CD4-positive, alpha-beta T cell treated with Interferon alpha-2 for 1 hour (primary cell): ENCODE measurements at regions not wholly inside any gene's neighbourhood (a gene's known extent, or its start where the extent isn't known, plus 50 kb on each side); places are given as distances from the start of the nearest gene placed in this dataset.
A peak's percentile ranks its signal among the peaks of the same experiment; 100 is the strongest.

ENCODE experiments used
- DNase-seq, 2 donors: peaks; one replicate each; pipeline ENCODE4 v3.0.0-alpha.2; 2020 to 2022

- no peak for DNase-seq
Measured at GRCh38 chr10:80870282-80870681, 332.6 kb downstream of the SH2D4B start.

GRCh38 chr10:80871083-80871482 lies 333.4 kb downstream of the SH2D4B start:
- no peak for DNase-seq

- DNase-seq = no peak
Measured at GRCh38 chr10:80878330-80878729, 340.6 kb downstream of the SH2D4B start.

- DNase-seq = no peak
Measured at GRCh38 chr10:80890146-80890545, 352.4 kb downstream of the SH2D4B start.

- DNase-seq = no peak
Measured at GRCh38 chr10:80893256-80893655, 355.6 kb downstream of the SH2D4B start.

GRCh38 chr10:80894311-80894791 lies 356.6 kb downstream of the SH2D4B start:
- no peak for DNase-seq

- no peak for DNase-seq
Measured at GRCh38 chr10:80894797-80895467, 357.2 kb downstream of the SH2D4B start.

- DNase-seq = no peak
Measured at GRCh38 chr10:80896076-80896475, 358.4 kb downstream of the SH2D4B start.

GRCh38 chr10:80896959-80897358 lies 359.3 kb downstream of the SH2D4B start:
- no peak for DNase-seq

GRCh38 chr10:80900661-80901060 lies 363.0 kb downstream of the SH2D4B start:
- no peak for DNase-seq

GRCh38 chr10:80908611-80909010 lies 370.9 kb downstream of the SH2D4B start:
- DNase-seq = no peak

- no peak for DNase-seq
Measured at GRCh38 chr10:80909254-80909653, 371.6 kb downstream of the SH2D4B start.

GRCh38 chr10:80917636-80918035 lies 379.9 kb downstream of the SH2D4B start:
- DNase-seq = no peak

- no peak for DNase-seq
Measured at GRCh38 chr10:80921032-80921431, 383.3 kb downstream of the SH2D4B start.

GRCh38 chr10:80924063-80924952 lies 386.6 kb downstream of the SH2D4B start:
- DNase-seq = peak in 1 of 2 donors; percentile 1

GRCh38 chr10:80927419-80928078 lies 389.8 kb downstream of the SH2D4B start:
- no peak for DNase-seq

GRCh38 chr10:80938903-80939302 lies 401.2 kb downstream of the SH2D4B start:
- no peak for DNase-seq

- no peak for DNase-seq
Measured at GRCh38 chr10:80945264-80945880, 407.7 kb downstream of the SH2D4B start.

GRCh38 chr10:80946073-80946472 lies 408.4 kb downstream of the SH2D4B start:
- no peak for DNase-seq

GRCh38 chr10:80946957-80947726 lies 409.4 kb downstream of the SH2D4B start:
- DNase-seq = no peak

GRCh38 chr10:80949785-80950184 lies 412.1 kb downstream of the SH2D4B start:
- DNase-seq = no peak

- DNase-seq = no peak
Measured at GRCh38 chr10:80952436-80952835, 414.7 kb downstream of the SH2D4B start.
